GM12878 (cell line): ENCODE measurements at regions not wholly inside any gene's neighbourhood (a gene's known extent, or its start where the extent isn't known, plus 50 kb on each side); places are given as distances from the start of the nearest gene placed in this dataset.

Experiments
- ATAC-seq: fragments of 200-7000 bp; cut with Tn5 transposase; 3 replicates; pipeline ENCODE4 v1.9.1; 2020; ENCODE audit warnings: mild to moderate bottlenecking, moderate library complexity
- BruUV-seq: library from RNA; stranded (reverse); fragments of 400-500 nt; replicated peaks from 2 replicates; lab custom pipeline; 2021; lab: Mats Ljungman, UMichigan
- CTCF ChIA-PET: fragments of 300-600 bp; sonication (Branson Sonifier 250); formaldehyde crosslinking; extraction: SDS; loops from one replicate; lab custom pipeline; 2021; ENCODE audit warnings: inconsistent platforms; lab: Yijun Ruan, JAX
- POLR2A ChIA-PET: fragments of 350-600 bp; formaldehyde crosslinking; extraction: SDS; loops from one replicate; lab custom pipeline; 2021; ENCODE audit warnings: inconsistent platforms; lab: Charles Lee
- RAD21 ChIA-PET: fragments of 300-600 bp; sonication (Branson Sonifier 250); formaldehyde crosslinking; loops from one replicate; lab custom pipeline; 2023; ENCODE audit warnings: antibody characterized with exemption; ENCODE audit not compliant: unreplicated experiment; lab: Charles Lee
- SMC1A ChIA-PET: fragments of 300-600 bp; sonication (Branson Sonifier 250); formaldehyde crosslinking; loops from one replicate; lab custom pipeline; 2023; ENCODE audit not compliant: unreplicated experiment, uncharacterized antibody; lab: Charles Lee
- DNase-seq: peaks from one replicate; pipeline ENCODE4 v3.0.0-alpha.2; 2011; ENCODE audit warnings: low read depth, low spot score
- FAIRE-seq: peaks from 3 replicates; lab custom pipeline; 2011; peaks lifted over from hg19 to GRCh38; lab: Jason Lieb, UNC
- H2AFZ ChIP-seq: 2 replicates; pipeline ENCODE4 v1.6.0; 2011; ENCODE audit warnings: low read depth, low read length, control low read depth; ENCODE audit not compliant: control insufficient read depth
- H3K27ac ChIP-seq: 2 replicates; pipeline ENCODE4 v1.5.1; 2011; ENCODE audit warnings: control low read depth; ENCODE audit not compliant: control insufficient read depth, insufficient read depth
- H3K27me3 ChIP-seq, 2 experiments: replicated peaks in 1 of 2; 2 replicates each; pipeline versions ENCODE4 v1.6.0 to v1.6.1; 2011; ENCODE audit warnings: low read length in 1 of 2; ENCODE audit not compliant: control insufficient read depth in 2 of 2, insufficient read depth in 2 of 2
- H3K36me3 ChIP-seq, 2 experiments: 2 replicates each; pipeline ENCODE4 v1.5.1; 2011; ENCODE audit warnings: low read length in 1 of 2; ENCODE audit not compliant: control insufficient read depth in 2 of 2, insufficient read depth in 2 of 2
- H3K4me1 ChIP-seq: 2 replicates; pipeline ENCODE4 v1.6.1; 2011; ENCODE audit warnings: mild to moderate bottlenecking, low read length, moderate library complexity, mixed read lengths; ENCODE audit not compliant: control insufficient read depth, insufficient read depth
- H3K4me2 ChIP-seq: 2 replicates; pipeline ENCODE4 v1.6.0; 2011; ENCODE audit warnings: control low read depth; ENCODE audit not compliant: control insufficient read depth, insufficient read depth
- H3K4me3 ChIP-seq: fragments of 200-600 bp; sonication (generic); 2 replicates; pipeline ENCODE4 v1.5.1; 2016
- H3K79me2 ChIP-seq: 2 replicates; pipeline ENCODE4 v1.6.0; 2011; ENCODE audit warnings: low read length; ENCODE audit not compliant: control insufficient read depth, insufficient read depth
- H3K9ac ChIP-seq: 2 replicates; pipeline ENCODE4 v1.8.0; 2011; ENCODE audit warnings: low read length, control low read depth, mixed read lengths; ENCODE audit not compliant: control insufficient read depth, insufficient read depth
- H3K9me3 ChIP-seq: replicated peaks from 3 replicates; pipeline ENCODE4 v1.5.1; 2011; ENCODE audit warnings: mild to moderate bottlenecking, low read length; ENCODE audit not compliant: control insufficient read depth, insufficient read depth
- H4K20me1 ChIP-seq: 2 replicates; pipeline ENCODE4 v1.6.0; 2011; ENCODE audit not compliant: control insufficient read depth, insufficient read depth
- BACH1 ChIP-seq: fragments of 450-650 bp; IDR thresholded peaks from 2 replicates; pipeline ENCODE4 v1.6.1; 2017; ENCODE audit warnings: mild to moderate bottlenecking, borderline replicate concordance
- CBFB ChIP-seq: IDR thresholded peaks from 2 replicates; pipeline ENCODE4 v1.6.1; 2016; ENCODE audit warnings: antibody characterized with exemption, low read depth
- CREB1 ChIP-seq: IDR thresholded peaks from 2 replicates; pipeline ENCODE4 v1.6.1; 2012; ENCODE audit warnings: low read depth, mild to moderate bottlenecking, inconsistent platforms
- NBN ChIP-seq: fragments of 450-650 bp; IDR thresholded peaks from 2 replicates; pipeline ENCODE4 v1.6.1; 2016
- NR2C1 ChIP-seq: fragments of 450-650 bp; IDR thresholded peaks from 2 replicates; pipeline ENCODE4 v1.6.1; 2017; ENCODE audit warnings: antibody characterized with exemption, mild to moderate bottlenecking, moderate library complexity
- RB1 ChIP-seq: fragments of 450-650 bp; formaldehyde crosslinking; IDR thresholded peaks from 2 replicates; pipeline ENCODE4 v1.6.1; 2017; ENCODE audit warnings: mild to moderate bottlenecking, borderline replicate concordance
- RCOR1 ChIP-seq: conservative IDR thresholded peaks from 2 replicates; pipeline ENCODE4 v1.6.1; 2012; ENCODE audit warnings: low read depth, low read length, improper control_type of control experiment
- SP1 ChIP-seq: IDR thresholded peaks from one replicate; pipeline ENCODE4 v1.6.1; 2011; ENCODE audit warnings: low read depth, low read length
- SPI1 ChIP-seq: IDR thresholded peaks from 2 replicates; pipeline ENCODE4 v1.6.1; 2011; ENCODE audit warnings: low read depth, mild to moderate bottlenecking, low read length, moderate library complexity, borderline replicate concordance; ENCODE audit not compliant: insufficient read depth
- TCF12 ChIP-seq: IDR thresholded peaks from 2 replicates; pipeline ENCODE4 v1.6.1; 2011; ENCODE audit warnings: low read depth, mild to moderate bottlenecking, low read length
- ZNF207 ChIP-seq: fragments of 450-650 bp; IDR thresholded peaks from 2 replicates; pipeline ENCODE4 v1.6.1; 2014; ENCODE audit warnings: antibody characterized with exemption, mild to moderate bottlenecking, borderline replicate concordance
- ZNF24 ChIP-seq: fragments of 450-650 bp; IDR thresholded peaks from 2 replicates; pipeline ENCODE4 v1.6.1; 2017; ENCODE audit warnings: antibody characterized with exemption, mild to moderate bottlenecking
- WGBS: methylation state at CpG from one replicate; pipeline ENCODE4 v1.1.6; 2016; ENCODE audit warnings: low lambda C conversion rate; ENCODE audit not compliant: insufficient replicate concordance, insufficient coverage; ENCODE audit errors: missing lambda C conversion rate; 5-methylcytosine and 5-hydroxymethylcytosine counted together
- in situ Hi-C: fragments of 300-500 bp; cut with MboI; formaldehyde crosslinking; loops from 9 replicates; pipeline ENCODE4 v1.14.3; 2018; ENCODE audit warnings: mixed read lengths
- intact Hi-C: fragments of 100-400 bp; cut with micrococcal nuclease; formaldehyde crosslinking; loops from one replicate; pipeline ENCODE4 v1.14.2; 2022; ENCODE audit not compliant: unreplicated experiment
- TF ChIP-seq, protein P1 (sequence below): fragments of 450-650 bp; IDR thresholded peaks from 2 replicates; pipeline ENCODE4 v1.6.1; 2014; ENCODE audit warnings: mild to moderate bottlenecking
- TF ChIP-seq, protein P2 (sequence below): fragments of 450-650 bp; IDR thresholded peaks from 2 replicates; pipeline ENCODE4 v1.6.1; 2016; ENCODE audit warnings: mild to moderate bottlenecking
- TF ChIP-seq, protein P3 (sequence below): fragments of 450-650 bp; IDR thresholded peaks from 2 replicates; pipeline ENCODE4 v1.6.1; 2017; ENCODE audit warnings: antibody characterized with exemption, mild to moderate bottlenecking, moderate library complexity
- TF ChIP-seq, protein P4 (sequence below): IDR thresholded peaks from 2 replicates; pipeline ENCODE4 v1.6.1; 2011; ENCODE audit warnings: borderline replicate concordance, low read depth, mild to moderate bottlenecking, moderate library complexity, low read length; ENCODE audit not compliant: insufficient read depth, poor library complexity, severe bottlenecking

DNA sequence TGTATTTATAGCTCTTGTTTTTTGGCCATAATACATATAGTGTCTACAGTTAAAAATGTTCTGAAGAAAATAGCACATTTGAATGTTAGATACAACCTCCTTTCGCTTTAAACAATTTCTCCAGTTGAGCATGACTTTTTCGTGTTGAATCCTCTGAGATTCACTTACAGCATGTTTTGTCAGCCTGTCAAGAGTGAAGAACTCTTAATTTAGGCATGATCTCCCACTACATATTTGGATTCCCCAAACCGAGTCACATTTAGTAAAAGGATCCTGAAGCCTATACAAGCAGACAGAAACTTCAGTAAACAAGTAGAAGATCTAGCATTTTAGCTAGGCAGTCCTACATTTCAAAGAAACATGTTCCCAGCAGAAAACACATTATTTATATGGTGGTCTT lies 796.6 kb downstream of the MCTP2 start:
- Histone ChIP-seq H3K79me2 (no peaks in the 10 kb centered on the region), H3K4me2 (no peak overlapping the region), H3K36me3 (no peaks in the 10 kb centered on the region), H3K9me3 (no peaks in the 10 kb centered on the region), H4K20me1 (no peaks in the 10 kb centered on the region), H2AFZ (no peak overlapping the region), H3K27ac (no peak overlapping the region), H3K4me3 (no peak overlapping the region), H3K9ac (no peak overlapping the region), H3K4me1 (no peaks in the 10 kb centered on the region), H3K27me3 (no peaks in the 10 kb centered on the region)
- BruUV-seq: no TSS peak
- ChIA-PET CTCF (interaction anchor here (0.5 to 1.0 kb wide), 4 partner anchors 344 to 1480 kb away, joined by 3 read pairs; no protein-coding TSS in a partner anchor), RAD21 (interaction anchor here (0.7 kb wide), 1 partner anchor 446 kb away, joined by 3 read pairs; no protein-coding TSS in a partner anchor), SMC1A (interaction anchor here (0.8 kb wide), 1 partner anchor 956 kb away, joined by 3 read pairs; no protein-coding TSS in a partner anchor), POLR2A (no interaction called here)
- in situ Hi-C loops: no loop called here
- ATAC-seq (no peak), DNase-seq (no peak), FAIRE-seq (no peak)
- 15% methylated on average over 3 of the region's 3 CpGs for WGBS
- intact Hi-C loops: loop anchor here (5.0 kb wide), 2 partner anchors 229 to 356 kb away; no protein-coding TSS in a partner anchor
- TF ChIP-seq NR2C1 (no peak), SP1 (no peak), ZNF24 (no peak), TCF12 (no peak), RCOR1 (no peak), CBFB (no peak), CREB1 (no peak), NBN (no peak), BACH1 (no peak), SPI1 (no peak), RB1 (no peak), ZNF207 (no peak)
- TF ChIP-seq, protein P1, sequence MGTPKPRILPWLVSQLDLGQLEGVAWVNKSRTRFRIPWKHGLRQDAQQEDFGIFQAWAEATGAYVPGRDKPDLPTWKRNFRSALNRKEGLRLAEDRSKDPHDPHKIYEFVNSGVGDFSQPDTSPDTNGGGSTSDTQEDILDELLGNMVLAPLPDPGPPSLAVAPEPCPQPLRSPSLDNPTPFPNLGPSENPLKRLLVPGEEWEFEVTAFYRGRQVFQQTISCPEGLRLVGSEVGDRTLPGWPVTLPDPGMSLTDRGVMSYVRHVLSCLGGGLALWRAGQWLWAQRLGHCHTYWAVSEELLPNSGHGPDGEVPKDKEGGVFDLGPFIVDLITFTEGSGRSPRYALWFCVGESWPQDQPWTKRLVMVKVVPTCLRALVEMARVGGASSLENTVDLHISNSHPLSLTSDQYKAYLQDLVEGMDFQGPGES: no peak
- TF ChIP-seq, protein P2, sequence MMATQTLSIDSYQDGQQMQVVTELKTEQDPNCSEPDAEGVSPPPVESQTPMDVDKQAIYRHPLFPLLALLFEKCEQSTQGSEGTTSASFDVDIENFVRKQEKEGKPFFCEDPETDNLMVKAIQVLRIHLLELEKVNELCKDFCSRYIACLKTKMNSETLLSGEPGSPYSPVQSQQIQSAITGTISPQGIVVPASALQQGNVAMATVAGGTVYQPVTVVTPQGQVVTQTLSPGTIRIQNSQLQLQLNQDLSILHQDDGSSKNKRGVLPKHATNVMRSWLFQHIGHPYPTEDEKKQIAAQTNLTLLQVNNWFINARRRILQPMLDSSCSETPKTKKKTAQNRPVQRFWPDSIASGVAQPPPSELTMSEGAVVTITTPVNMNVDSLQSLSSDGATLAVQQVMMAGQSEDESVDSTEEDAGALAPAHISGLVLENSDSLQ: no peak
- TF ChIP-seq, protein P3, sequence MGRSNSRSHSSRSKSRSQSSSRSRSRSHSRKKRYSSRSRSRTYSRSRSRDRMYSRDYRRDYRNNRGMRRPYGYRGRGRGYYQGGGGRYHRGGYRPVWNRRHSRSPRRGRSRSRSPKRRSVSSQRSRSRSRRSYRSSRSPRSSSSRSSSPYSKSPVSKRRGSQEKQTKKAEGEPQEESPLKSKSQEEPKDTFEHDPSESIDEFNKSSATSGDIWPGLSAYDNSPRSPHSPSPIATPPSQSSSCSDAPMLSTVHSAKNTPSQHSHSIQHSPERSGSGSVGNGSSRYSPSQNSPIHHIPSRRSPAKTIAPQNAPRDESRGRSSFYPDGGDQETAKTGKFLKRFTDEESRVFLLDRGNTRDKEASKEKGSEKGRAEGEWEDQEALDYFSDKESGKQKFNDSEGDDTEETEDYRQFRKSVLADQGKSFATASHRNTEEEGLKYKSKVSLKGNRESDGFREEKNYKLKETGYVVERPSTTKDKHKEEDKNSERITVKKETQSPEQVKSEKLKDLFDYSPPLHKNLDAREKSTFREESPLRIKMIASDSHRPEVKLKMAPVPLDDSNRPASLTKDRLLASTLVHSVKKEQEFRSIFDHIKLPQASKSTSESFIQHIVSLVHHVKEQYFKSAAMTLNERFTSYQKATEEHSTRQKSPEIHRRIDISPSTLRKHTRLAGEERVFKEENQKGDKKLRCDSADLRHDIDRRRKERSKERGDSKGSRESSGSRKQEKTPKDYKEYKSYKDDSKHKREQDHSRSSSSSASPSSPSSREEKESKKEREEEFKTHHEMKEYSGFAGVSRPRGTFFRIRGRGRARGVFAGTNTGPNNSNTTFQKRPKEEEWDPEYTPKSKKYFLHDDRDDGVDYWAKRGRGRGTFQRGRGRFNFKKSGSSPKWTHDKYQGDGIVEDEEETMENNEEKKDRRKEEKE: no peak
- TF ChIP-seq, protein P4, sequence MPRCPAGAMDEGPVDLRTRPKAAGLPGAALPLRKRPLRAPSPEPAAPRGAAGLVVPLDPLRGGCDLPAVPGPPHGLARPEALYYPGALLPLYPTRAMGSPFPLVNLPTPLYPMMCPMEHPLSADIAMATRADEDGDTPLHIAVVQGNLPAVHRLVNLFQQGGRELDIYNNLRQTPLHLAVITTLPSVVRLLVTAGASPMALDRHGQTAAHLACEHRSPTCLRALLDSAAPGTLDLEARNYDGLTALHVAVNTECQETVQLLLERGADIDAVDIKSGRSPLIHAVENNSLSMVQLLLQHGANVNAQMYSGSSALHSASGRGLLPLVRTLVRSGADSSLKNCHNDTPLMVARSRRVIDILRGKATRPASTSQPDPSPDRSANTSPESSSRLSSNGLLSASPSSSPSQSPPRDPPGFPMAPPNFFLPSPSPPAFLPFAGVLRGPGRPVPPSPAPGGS: no peak
